Effector memory CD4-positive, alpha-beta T cell (primary cell): ENCODE measurements at regions not wholly inside any gene's neighbourhood (a gene's known extent, or its start where the extent isn't known, plus 50 kb on each side); places are given as distances from the start of the nearest gene placed in this dataset.

ENCODE experiments used
- DNase-seq, 3 donors: peaks; one replicate each; pipeline ENCODE4 v3.0.0-alpha.2; 2020
- H3K27ac ChIP-seq: 2 replicates; pipeline ENCODE4 v1.7.0; 2013; ENCODE audit warnings: mild to moderate bottlenecking, low read length, moderate library complexity; ENCODE audit not compliant: insufficient read depth, poor library complexity, severe bottlenecking
- H3K27me3 ChIP-seq: replicated peaks from 2 replicates; pipeline ENCODE4 v1.7.0; 2013; ENCODE audit warnings: mild to moderate bottlenecking, low read length; ENCODE audit not compliant: insufficient read depth, control insufficient read depth, poor library complexity, severe bottlenecking
- H3K36me3 ChIP-seq: 2 replicates; pipeline ENCODE4 v1.7.0; 2013; ENCODE audit warnings: mild to moderate bottlenecking, low read length, moderate library complexity; ENCODE audit not compliant: control insufficient read depth, insufficient read depth
- H3K4me1 ChIP-seq: 2 replicates; pipeline ENCODE4 v1.7.0; 2013; ENCODE audit warnings: low read length, mild to moderate bottlenecking; ENCODE audit not compliant: control insufficient read depth, insufficient read depth, poor library complexity, severe bottlenecking
- H3K4me3 ChIP-seq: 2 replicates; pipeline ENCODE4 v1.7.0; 2013; ENCODE audit warnings: low read length, low read depth, mild to moderate bottlenecking; ENCODE audit not compliant: insufficient read depth, poor library complexity, severe bottlenecking
- H3K9me3 ChIP-seq: 2 replicates; pipeline ENCODE4 v1.7.0; 2013; ENCODE audit warnings: mild to moderate bottlenecking, low read length, moderate library complexity; ENCODE audit not compliant: control insufficient read depth

GRCh38 chr6:163816441-163816840, 401.9 kb downstream of the QKI start:
- Histone ChIP-seq H3K36me3 (no peaks in the 10 kb centered on the region), H3K27ac (no peak overlapping the region), H3K4me3 (no peak overlapping the region), H3K9me3 (no peaks in the 10 kb centered on the region), H3K27me3 (no peaks in the 10 kb centered on the region), H3K4me1 (no peaks in the 10 kb centered on the region)
- no peak for DNase-seq

- H3K4me3 ChIP-seq, result no peak overlapping the region
- no peak for DNase-seq
- H3K4me1 ChIP-seq, result no peaks in the 10 kb centered on the region
- no peaks in the 10 kb centered on the region for H3K27me3 ChIP-seq
- H3K9me3 ChIP-seq, result no peaks in the 10 kb centered on the region
- no peaks in the 10 kb centered on the region for H3K36me3 ChIP-seq
- no peak overlapping the region for H3K27ac ChIP-seq
These were observed 401.3 kb downstream of the QKI start for GRCh38 chr6:163815796-163816195.

GRCh38 chr6:163814494-163815364, 400.2 kb downstream of the QKI start:
- Histone ChIP-seq H3K27me3 (no peaks in the 10 kb centered on the region), H3K27ac (no peak overlapping the region)

DNA sequence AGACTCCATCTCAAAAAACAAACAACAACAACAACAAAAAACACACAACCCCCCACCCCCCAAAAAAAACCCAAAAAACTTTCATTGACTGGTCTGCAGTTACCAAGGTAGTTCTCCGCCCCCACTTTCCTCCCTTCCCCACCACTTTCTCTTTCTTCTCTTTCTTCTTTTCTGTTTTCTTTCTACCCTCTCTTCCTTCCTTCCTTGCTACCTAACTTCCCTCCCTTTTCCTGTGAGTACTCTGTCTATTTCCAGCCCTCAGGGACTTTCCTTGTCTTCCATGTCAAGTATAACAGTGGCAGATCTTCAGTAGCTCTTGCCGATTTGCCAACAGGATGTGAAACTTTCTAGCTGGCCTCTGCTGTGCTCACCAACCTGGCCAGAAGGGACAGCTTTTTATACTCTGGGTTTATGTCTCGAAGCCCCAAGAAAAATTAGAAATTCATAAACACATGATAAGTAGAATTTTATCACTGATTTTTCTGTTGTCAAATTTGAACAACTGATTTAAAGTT, 399.5 kb downstream of the QKI start:
- H3K27ac ChIP-seq, result no peak overlapping the region
- no peak for DNase-seq
- no peaks in the 10 kb centered on the region for H3K4me1 ChIP-seq
- H3K27me3 ChIP-seq, result no peaks in the 10 kb centered on the region
- H3K4me3 ChIP-seq, result no peak overlapping the region
- H3K36me3 ChIP-seq, result no peaks in the 10 kb centered on the region
- no peaks in the 10 kb centered on the region for H3K9me3 ChIP-seq

More at GRCh38 chr6:163814494-163815364, 400.2 kb downstream of the QKI start:
- Histone ChIP-seq H3K4me1 (no peaks in the 10 kb centered on the region), H3K4me3 (no peak overlapping the region), H3K9me3 (no peaks in the 10 kb centered on the region), H3K36me3 (no peaks in the 10 kb centered on the region)
- no peak for DNase-seq

DNA sequence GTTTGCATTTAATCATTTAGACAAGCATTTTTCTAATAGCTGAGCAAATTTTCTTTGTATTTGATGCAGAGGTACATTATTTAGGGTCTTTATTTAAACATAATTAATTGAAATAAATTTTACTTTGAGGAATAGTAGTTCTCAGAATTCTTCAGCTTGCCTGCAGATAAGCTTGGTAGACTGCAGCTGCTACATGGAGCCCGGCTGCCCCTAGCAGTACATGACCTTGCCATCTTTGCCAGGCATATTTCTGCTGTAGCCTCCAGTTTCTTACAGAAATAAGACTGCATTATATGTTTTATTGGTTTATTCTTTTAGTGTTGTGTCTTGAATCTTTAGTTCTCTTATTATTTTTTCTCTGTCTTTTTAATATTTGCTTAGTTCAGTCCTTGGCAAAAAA, 396.8 kb downstream of the QKI start:
- Histone ChIP-seq H3K9me3 (no peaks in the 10 kb centered on the region), H3K36me3 (no peaks in the 10 kb centered on the region), H3K27ac (no peak overlapping the region), H3K4me3 (no peak overlapping the region), H3K27me3 (no peaks in the 10 kb centered on the region), H3K4me1 (no peaks in the 10 kb centered on the region)
- no peak for DNase-seq

GRCh38 chr6:163809364-163809763, 394.8 kb downstream of the QKI start:
- Histone ChIP-seq H3K27me3 (no peaks in the 10 kb centered on the region), H3K4me3 (no peak overlapping the region), H3K4me1 (no peaks in the 10 kb centered on the region), H3K36me3 (no peaks in the 10 kb centered on the region), H3K27ac (no peak overlapping the region), H3K9me3 (no peaks in the 10 kb centered on the region)
- DNase-seq, result no peak

DNA sequence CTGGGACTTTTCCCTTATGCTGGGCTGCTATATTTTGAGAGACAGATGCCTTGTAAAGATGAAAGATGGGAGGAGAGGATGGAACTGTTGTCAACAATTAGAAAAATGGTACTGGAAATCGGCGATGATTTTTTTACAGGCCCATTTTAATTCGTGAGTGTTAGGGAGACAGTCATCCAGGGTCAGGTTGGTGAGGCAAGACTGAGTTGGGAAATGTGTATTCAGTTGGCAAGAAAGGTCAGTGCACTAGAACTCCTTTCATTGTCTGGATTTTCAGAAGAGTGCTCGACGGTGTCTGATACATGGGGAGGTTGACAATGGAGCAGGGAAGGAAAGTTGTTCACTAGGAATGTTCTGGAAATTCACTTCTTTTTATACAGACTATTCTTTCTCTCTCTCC, 394.4 kb downstream of the QKI start:
- Histone ChIP-seq H3K27ac (no peak overlapping the region), H3K4me3 (no peak overlapping the region), H3K36me3 (no peaks in the 10 kb centered on the region), H3K27me3 (no peaks in the 10 kb centered on the region), H3K9me3 (no peaks in the 10 kb centered on the region), H3K4me1 (no peaks in the 10 kb centered on the region)
- no peak for DNase-seq

DNA sequence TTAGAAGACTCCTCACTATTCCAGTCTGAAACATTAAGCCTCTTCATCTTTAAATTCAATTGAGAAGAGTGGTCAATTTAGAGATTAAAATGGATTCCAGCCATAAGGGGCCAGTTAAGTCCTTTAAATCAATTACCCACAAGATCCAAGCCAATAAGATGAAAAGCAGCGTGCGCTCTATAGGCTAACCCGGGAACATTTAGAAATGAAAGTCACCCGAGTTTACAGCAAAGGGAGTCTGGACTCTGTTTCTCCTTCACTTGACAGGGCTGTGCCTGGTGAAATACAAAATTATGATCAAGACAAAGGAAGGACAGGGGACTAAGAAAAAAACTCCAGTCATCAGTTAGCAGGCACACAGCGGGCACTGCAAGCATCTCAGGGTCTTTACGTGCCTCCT, 393.7 kb downstream of the QKI start:
- no peak for DNase-seq
- no peaks in the 10 kb centered on the region for H3K36me3 ChIP-seq
- H3K4me1 ChIP-seq, result no peaks in the 10 kb centered on the region
- no peak overlapping the region for H3K4me3 ChIP-seq
- no peak overlapping the region for H3K27ac ChIP-seq
- H3K27me3 ChIP-seq, result no peaks in the 10 kb centered on the region
- H3K9me3 ChIP-seq, result no peaks in the 10 kb centered on the region

DNA sequence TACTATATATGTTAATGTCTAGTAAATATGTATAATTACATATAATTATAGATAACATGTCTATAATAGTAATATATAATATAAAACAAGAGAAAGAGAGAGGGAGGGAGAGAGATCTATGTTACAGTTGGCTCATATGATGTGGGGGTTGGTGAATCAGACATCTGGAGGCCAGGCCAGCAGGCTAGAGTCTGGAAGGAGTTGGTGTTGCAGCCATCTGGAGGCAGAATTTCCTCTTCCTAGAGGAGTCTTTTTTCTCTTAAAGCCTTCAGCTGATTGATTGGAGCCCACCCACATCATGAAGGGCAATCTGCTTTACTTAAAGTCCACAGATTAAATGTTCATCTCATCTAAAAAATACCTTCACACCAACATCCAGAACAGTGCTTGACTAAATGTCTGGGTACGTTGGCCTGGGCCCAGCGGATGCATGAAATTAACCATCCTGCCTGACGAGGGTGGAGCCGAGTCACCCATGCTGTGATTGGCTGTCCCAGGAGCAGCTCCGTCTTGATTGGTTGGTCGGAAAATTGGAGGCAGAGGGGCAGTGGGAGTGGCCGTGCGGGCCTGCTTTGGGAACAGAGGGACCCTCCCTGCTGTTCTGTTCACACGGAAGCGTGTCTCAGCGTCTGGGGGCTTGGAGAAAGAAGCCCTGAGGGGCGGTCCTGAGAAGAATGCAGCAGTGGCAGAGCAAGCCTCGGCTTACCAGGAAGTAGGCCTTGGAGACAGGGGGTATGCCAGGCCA, 392.4 kb downstream of the QKI start:
- no peaks in the 10 kb centered on the region for H3K27me3 ChIP-seq

DNA sequence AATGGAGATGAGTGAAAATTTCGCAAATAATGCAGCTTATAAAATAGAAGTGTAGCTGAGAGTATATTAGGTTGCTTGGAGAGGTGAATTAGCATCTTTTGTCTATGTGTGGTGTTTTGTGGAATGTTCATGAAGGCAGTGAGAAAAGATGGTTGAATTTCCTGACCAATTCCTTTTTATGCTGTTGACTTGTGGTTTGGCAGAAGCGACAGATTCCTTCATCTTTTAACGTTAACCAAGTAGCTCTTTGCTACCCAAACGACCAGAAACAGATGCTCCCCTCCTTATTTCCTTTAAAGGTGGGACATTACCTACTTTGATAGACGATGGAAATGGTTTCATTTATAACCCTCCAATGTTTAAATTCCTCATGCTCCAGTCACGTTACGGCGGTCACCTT, 390.5 kb downstream of the QKI start:
- H3K4me3 ChIP-seq, result no peak overlapping the region
- no peak for DNase-seq
- no peaks in the 10 kb centered on the region for H3K4me1 ChIP-seq
- H3K27ac ChIP-seq, result no peak overlapping the region
- no peaks in the 10 kb centered on the region for H3K36me3 ChIP-seq
- no peaks in the 10 kb centered on the region for H3K9me3 ChIP-seq
- no peaks in the 10 kb centered on the region for H3K27me3 ChIP-seq

More for the DNA sequence above, 392.4 kb downstream of the QKI start:
- DNase-seq, result no peak
- no peaks in the 10 kb centered on the region for H3K9me3 ChIP-seq
- no peaks in the 10 kb centered on the region for H3K4me1 ChIP-seq
- H3K4me3 ChIP-seq, result no peak overlapping the region
- no peak overlapping the region for H3K27ac ChIP-seq
- no peaks in the 10 kb centered on the region for H3K36me3 ChIP-seq
